GM21390 (cell line): ENCODE measurements at regions not wholly inside any gene's neighbourhood (a gene's known extent, or its start where the extent isn't known, plus 50 kb on each side); places are given as distances from the start of the nearest gene placed in this dataset.

Source experiments
- ATAC-seq: cut with Tn5 transposase; IDR thresholded peaks from one replicate; pipeline ENCODE4 v1.9.1; 2021; ENCODE audit not compliant: unreplicated experiment

- no peak for ATAC-seq
Measured at GRCh38 chr2:158049129-158049855, 52.4 kb upstream of the UPP2 start.

- ATAC-seq, result no peak
Measured at GRCh38 chr2:158048327-158048726, 53.3 kb upstream of the UPP2 start.

GRCh38 chr2:158047156-158047611 is 54.5 kb upstream of the UPP2 start:
- ATAC-seq, result no peak

GRCh38 chr2:158046121-158046880 is 55.4 kb upstream of the UPP2 start:
- no peak for ATAC-seq

GRCh38 chr2:158045362-158045761 is 56.3 kb upstream of the UPP2 start:
- no peak for ATAC-seq

- ATAC-seq, result no peak
Measured at GRCh38 chr2:158043181-158043948, 58.3 kb upstream of the UPP2 start.

- ATAC-seq, result no peak
Measured at GRCh38 chr2:158042666-158043065, 59.0 kb upstream of the UPP2 start.

GRCh38 chr2:158042245-158042644 is 59.4 kb upstream of the UPP2 start:
- no peak for ATAC-seq

- ATAC-seq, result no peak
Measured at GRCh38 chr2:158041400-158041799, 60.3 kb upstream of the UPP2 start.

GRCh38 chr2:158038901-158039300 is 62.8 kb upstream of the UPP2 start:
- ATAC-seq, result no peak

- ATAC-seq, result peak; percentile 77
Measured at GRCh38 chr2:158034198-158034866, 67.3 kb upstream of the UPP2 start.

- ATAC-seq, result no peak
Measured at GRCh38 chr2:158031371-158031770, 70.3 kb upstream of the UPP2 start.

GRCh38 chr2:158025255-158025996 is 76.2 kb upstream of the UPP2 start:
- no peak for ATAC-seq

GRCh38 chr2:158024288-158024898 is 77.3 kb upstream of the UPP2 start:
- ATAC-seq, result peak; percentile 94

GRCh38 chr2:158022888-158023287 is 78.8 kb upstream of the UPP2 start:
- no peak for ATAC-seq

GRCh38 chr2:158021226-158021625 is 80.5 kb upstream of the UPP2 start:
- ATAC-seq, result no peak

GRCh38 chr2:158015428-158016076 is 86.1 kb upstream of the UPP2 start:
- no peak for ATAC-seq

GRCh38 chr2:158013891-158014290 is 87.8 kb upstream of the UPP2 start:
- ATAC-seq, result no peak

GRCh38 chr2:158011055-158011771 is 90.5 kb upstream of the UPP2 start:
- ATAC-seq, result no peak
